DMS153 treated with DMSO at 0.1 percent for 48 hours (cell line): ENCODE measurements at regions not wholly inside any gene's neighbourhood (a gene's known extent, or its start where the extent isn't known, plus 50 kb on each side); places are given as distances from the start of the nearest gene placed in this dataset.
"Not testable (repeated sequence)": the region's sequence is repeated elsewhere in the genome, so short reads cannot be mapped to it uniquely, and the experiment has no call there.

ENCODE experiments used
- DNase-seq: peaks from one replicate; lab custom pipeline; 2025; ENCODE audit not compliant: unreplicated experiment; lab: John Stamatoyannopoulos, UW

DNA sequence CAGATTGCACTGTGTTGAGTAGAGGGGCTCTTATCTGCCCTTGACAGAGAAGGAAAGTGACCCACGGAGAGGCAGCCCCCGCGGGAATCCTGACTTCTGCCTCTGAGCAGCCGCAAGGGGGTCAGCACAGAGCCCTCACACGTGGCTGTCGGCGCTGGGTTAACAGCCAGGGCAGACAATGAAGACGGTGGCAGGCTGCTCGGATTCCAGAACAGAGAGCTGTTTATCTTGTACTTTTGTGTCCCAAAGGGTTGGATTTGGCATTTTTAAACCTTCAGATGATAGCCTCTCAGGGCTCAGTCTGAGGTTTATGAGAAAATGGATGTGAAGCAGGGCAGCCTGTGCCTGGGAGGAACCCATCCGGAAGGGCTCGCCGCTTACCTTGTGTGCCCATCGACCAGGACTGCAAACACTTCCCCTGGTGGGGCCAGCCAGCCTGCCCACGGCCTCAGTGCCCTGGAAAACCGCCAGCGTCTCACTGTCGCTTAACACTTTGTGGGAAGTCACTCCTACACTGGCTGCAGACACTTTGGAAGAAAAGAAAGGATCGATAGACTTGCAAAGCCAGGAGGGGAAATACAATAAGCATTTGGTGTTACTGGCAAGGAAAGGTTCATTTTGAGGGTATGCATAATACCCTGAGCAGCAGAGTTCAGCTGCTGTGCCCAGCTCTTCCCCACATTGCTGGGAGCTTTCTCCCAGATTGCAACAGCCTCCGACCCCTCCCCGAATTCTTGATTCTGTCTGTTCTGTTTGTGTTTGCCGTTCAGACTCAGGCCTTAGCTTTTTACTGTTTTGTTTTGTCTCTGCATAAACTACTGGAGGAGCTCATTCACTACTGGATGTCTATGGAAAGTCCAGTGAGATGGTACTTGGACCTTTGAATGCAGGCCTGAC lies 325.3 kb upstream of the MYT1L start:
- no peak for DNase-seq

- no peak for DNase-seq
These were observed 324.5 kb upstream of the MYT1L start for GRCh38 chr2:2655453-2656114.

DNA sequence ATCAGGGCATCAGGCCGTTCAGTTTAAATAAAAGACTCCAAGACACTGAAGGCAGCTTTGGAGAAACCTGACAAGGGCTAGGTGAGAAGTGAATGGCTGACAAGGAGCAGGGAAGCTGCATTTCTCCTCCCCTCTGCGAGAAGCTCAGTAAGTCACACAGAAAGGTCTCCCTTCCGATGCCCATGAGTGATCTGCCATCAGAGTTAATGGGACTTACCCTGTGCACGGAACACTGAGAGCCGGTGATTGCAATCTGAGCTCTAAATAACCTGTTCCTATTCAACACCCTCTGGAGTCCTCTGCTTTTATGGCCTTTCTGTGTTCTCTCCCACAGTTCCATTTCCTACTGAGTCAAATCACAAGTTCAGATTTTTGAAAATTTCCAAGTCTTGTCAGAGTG lies 322.2 kb upstream of the MYT1L start:
- DNase-seq = no peak

DNA sequence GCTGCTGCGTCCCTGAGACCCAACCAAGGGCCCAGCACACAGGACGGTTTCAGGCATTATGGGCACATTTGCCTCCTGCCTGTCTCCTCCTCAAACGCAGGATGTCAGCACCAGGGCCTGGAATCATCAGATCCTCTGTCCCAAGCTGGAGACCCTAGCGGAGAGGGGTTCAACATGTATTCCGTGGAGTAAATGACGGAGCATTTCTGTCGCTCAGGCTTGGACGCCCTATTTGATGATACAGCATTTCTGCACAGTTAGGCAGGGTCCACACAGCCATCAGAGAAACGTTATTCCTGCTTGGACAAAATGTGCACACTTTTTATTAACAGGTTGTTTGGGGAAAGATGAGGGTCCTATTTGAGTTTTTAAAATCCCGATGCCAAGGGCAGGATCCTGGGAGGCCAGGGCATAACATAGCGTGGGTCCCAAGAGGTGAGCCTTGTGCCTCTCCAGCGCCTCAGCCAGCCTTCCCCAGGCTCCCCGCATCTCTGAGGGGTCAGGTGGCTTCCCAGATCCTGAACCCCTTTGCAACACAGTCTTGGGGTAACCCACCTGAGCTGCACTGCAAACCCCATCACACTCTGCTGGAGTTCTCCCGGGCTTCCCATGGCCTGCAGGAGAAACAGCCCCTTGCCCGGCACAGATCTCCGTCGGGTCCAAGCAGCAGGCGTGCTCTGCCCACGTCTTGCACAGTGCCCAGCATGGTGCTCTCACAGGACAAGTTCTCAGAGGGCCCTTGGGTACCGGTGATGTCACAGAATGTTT lies 319.7 kb upstream of the MYT1L start:
- no peak for DNase-seq

DNA sequence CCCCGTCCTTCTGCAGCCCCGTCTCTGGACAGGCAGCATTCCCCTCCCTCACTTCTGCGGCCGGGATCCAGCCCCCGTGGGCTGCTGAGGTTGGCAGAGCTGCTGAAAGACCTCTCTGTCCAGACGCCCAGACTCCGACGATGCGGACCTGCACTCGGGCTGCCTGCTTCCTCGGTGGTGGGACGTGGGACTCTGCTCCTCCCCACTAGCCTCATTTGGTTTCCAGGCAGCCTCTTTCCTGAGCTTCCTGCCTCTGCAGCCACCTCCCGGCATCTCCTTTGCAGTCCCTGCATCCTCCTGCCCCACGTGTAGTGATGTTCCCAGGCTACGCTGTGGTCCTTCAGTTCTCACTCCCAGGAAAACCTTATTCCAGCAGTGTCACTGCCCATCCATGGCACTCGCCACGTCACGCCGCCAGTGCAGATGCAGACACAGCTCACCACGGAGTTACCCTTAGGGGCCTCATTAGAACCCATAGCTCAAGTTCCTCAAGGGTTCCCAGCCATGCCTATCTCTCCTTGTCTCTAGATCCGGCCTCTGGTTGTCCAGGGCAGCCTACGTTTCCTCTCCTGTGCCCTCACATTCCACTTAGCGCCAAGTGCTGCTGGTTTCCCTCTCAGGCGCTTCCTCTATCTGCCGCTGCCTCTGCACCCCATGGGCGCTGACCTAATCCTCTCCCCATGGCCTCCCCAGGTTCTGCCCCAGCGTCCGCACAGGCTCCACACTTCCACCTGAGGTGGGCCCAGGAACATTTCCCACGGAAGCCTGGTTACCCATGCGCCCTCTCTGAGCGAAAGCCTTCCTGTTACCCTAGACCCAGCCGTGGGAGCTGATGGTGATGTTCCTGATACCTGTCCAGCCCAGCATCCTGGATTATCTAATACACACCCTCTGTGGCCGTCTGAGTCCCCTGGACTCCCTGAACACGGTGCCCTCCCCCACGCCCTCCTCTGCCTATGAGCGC lies 318.3 kb upstream of the MYT1L start:
- DNase-seq = no peak

- no peak for DNase-seq
These were observed 317.0 kb upstream of the MYT1L start for GRCh38 chr2:2648094-2648493.

DNA sequence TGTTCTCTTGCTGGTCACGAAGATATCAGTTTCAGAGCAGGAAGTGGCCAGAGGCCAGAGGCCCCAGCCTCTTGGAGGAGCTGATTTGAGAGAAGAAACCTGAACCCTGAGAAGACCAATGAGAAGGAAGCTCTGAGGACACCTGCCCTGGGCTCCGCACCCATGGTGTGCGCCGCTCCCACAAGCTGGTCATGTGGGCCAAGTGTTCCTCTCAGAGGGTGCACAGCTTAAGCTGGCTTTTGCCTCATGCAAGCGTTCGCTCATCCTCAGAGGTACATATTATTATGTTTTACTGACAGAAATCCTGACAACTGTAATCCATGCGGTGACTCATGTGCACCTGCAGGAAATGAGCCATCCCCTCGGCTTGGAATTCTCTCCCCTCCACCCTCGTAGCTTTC lies 316.1 kb upstream of the MYT1L start:
- no peak for DNase-seq

- no peak for DNase-seq
These were observed 315.5 kb upstream of the MYT1L start for GRCh38 chr2:2646433-2647051.

DNA sequence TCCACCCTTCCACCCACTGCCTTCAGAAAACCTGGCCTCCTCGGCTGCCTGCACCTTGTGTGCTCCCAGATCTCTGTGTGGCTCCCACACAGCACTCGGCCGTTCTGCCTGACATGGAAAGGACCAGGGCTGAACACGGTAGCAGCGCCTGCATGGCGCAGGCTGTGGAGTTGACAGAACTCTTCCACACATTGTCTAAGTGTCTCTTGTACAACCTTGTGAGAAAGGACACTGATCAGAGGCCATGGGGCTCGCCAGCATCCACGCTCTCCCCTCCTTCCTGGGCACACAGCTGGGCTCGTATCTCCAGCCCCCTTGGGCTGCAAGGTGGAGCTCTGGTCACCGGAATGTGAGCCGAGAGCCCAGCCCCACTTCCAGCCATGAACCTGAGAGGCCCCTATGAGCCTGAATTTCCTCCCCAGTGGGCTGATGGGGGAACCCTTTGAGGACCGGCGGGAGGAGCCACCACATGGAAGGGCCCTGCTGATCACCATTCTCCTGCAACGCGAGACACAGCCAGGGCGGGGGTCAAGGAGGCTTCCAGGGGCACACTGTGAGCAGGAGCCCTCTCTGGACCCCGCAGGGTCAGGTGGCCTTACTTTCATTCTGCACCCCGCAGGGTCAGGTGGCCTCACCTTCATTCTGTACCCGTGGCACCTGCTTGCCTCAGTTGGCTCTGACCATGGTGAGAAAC lies 314.2 kb upstream of the MYT1L start:
- no peak for DNase-seq

- not testable (repeated sequence) for DNase-seq
These were observed 313.7 kb upstream of the MYT1L start for GRCh38 chr2:2644751-2645150.

GRCh38 chr2:2644040-2644439 lies 313.0 kb upstream of the MYT1L start:
- no peak for DNase-seq

DNA sequence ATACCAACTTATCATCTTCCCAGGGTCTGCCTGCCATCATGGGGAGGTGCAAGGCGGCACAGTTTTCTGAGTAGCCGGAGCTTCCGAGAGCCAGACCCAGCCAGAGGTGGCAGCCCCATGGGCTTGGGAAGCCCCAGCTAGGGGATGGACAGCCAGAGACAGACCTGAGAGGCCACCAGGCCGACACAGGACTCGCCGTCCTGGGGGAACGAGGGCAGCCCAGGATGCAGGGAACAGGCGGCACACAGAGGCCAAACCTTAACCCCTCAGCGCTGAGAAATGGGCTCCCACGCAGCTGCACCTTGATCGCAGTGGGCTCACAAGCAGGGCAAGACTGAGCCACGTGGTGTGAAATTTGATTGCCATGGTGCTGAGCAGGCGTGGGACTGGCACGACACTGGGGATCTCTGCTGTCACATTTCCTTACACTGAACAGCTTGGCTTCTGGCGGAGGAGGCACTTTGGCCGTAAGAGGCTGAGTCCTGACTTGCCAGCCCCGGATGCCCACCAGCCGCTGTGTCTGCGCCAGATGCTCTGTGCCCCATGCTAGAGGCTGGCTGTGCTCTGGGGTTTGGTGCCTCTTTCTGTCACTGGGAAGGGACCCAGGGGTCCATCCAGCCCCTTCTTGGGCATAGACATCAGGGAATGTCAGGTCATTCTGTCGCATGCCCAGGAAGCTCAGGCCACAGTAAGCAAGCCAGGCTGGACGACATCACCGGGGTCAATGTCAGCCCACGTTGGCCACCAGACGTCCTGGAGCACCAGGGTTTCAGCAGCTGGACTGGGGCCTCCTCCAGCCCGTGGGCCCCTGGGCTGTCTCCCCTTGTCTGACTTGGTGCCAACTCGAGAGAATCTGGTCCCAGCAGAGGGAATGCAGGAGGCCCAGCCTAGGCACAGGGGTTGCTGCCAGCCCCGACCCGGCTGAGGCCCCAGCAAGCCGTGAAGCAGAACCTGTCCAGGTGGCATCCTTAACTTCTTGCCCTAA lies 312.1 kb upstream of the MYT1L start:
- DNase-seq = no peak

DNA sequence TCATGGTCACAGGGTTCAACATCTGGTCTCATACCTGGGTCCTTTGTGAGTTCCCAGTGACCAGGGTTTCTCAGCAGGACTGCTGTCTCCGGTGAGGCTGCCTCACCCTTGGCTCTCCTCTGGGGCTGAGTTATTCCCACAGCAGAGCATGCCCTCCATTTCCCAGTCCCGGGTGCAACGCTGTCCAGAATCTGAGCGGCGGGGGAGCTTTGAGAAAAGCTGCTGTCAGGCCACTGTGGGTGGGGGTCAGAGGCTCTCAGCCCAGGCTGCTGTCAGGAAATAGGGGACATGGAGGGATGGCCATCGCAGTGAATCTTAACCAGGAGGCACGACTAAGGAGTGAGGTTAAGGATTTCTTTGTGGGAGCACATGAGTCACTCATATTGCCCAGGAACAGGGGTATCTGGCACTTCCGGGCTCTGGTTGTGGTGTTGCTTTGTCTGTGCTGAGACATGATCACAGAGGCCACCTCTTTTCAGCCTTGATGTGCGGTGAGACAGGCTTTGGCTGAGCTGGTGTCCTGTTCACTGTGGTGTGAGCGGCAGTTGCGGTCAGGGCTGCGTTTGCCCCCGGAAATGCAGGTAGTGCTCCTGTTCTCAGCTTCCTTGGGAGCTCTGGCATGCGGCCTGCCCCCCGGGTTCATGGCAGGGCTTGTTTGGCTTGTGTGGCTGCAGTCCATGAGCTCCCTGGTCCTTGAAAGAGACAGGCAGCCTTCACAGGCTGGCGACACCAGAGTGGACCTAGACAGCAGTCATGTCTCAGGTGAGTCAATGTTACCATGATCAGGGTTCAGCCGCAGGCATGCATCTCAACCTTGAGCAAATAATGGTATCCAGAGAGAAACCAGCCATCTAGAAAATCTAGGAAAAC lies 310.7 kb upstream of the MYT1L start:
- no peak for DNase-seq

GRCh38 chr2:2640818-2641217 lies 309.7 kb upstream of the MYT1L start:
- no peak for DNase-seq

- DNase-seq = no peak
These were observed 309.3 kb upstream of the MYT1L start for GRCh38 chr2:2640371-2640770.

GRCh38 chr2:2639251-2640139 lies 308.4 kb upstream of the MYT1L start:
- no peak for DNase-seq
